ENCODE measurements at regions not wholly inside any gene's neighbourhood (a gene's known extent, or its start where the extent isn't known, plus 50 kb on each side); places are given as distances from the start of the nearest gene placed in this dataset.

DNA sequence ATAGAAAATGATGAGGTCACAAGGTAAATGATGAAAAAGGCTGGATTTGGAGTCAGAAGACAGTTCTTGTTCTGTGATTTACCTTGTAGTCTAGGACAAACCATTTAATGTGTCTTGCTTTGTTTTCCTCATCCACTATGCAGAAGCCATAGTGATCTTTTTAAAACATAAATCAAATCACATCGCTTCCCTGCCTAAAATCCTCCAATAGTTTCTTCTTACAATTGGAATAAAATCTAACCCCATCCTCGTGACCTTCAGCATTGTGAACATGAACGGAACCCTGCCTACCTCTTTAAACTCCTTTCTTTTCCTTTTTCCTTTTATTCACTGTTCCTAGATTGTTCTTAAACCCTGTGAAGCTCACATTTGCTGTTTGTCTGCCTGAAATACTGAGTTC, 204.9 kb upstream of the SAMSN1 start:
- TF ChIP-seq KDM1A (IDR thresholded peaks at IDR 0.05; ENCODE audit: borderline replicate concordance) = no peak
- TF ChIP-seq BACH1 (IDR thresholded peaks at IDR 0.05; ENCODE audit: borderline replicate concordance) = no peak
- TF ChIP-seq CREM (IDR thresholded peaks at IDR 0.05; ENCODE audit: low read depth) = no peak
